ENCODE measurements at regions not wholly inside any gene's neighbourhood (a gene's known extent, or its start where the extent isn't known, plus 50 kb on each side); places are given as distances from the start of the nearest gene placed in this dataset.

DNA sequence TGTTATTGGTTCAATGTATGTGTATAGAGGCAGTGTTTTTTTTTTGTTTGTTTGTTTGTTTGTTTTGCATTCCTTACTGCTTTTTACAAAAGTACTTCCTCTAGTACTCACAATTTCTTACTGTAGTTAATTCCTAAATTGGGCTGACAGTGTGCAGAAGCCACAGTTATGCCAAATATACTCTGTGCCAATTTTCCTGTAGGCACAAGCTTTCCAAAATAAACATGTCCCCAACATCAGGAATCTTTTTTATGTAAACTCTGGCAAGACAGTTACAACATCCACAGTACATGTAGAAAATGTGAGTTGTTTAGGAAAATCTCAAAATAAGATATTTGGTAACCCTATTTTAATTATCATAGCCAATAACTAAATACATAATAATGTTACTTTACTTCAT lies 161.6 kb upstream of the TSLP start:
- POLR2A ChIA-PET (ENCODE audit: unreplicated experiment): no interaction called here
- no TSS peak for BruUV-seq (replicated peaks)
- H3K4me2 ChIP-seq: no peak overlapping the region

DNA sequence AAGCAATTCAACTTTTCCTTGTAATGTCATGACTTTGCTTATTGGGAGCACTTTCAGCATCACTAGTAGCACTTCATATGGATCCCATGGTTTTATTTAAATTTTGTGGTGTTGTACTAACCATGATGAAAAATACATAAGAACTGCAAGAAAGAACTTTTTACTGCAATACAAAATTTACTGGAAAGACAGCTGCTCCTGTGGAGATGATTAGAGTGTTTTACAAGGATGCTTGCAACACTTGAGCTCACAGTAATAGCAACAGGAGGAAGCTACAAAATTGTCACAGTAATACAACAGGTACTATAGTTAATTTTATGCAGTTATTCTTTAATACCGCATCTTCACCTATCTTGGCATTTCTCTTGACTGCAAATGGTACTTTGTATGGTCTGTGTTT lies 158.3 kb upstream of the TSLP start:
- H3K4me1 ChIP-seq (replicated peaks; ENCODE audit: insufficient read depth): peaks cover 47% of the 10 kb centered on the region
- BruUV-seq (replicated peaks): no TSS peak

More for the DNA sequence above, 161.6 kb upstream of the TSLP start:
- Histone ChIP-seq H3K4me3 (no peak overlapping the region), H3K36me3 (ENCODE audit: low read depth) (no peaks in the 10 kb centered on the region), H3K4me1 (replicated peaks; ENCODE audit: insufficient read depth) (peaks cover 22% of the 10 kb centered on the region), H3K27me3 (ENCODE audit: insufficient read depth, low read depth) (no peaks in the 10 kb centered on the region), H2AFZ (no peak overlapping the region), H3K27ac (no peak overlapping the region), H3K79me2 (ENCODE audit: low read depth) (no peaks in the 10 kb centered on the region), H4K20me1 (ENCODE audit: insufficient read depth) (no peaks in the 10 kb centered on the region), H3K9me3 (ENCODE audit: insufficient read depth, low read depth) (no peaks in the 10 kb centered on the region), H3K9me2 (ENCODE audit: insufficient read depth) (no peaks in the 10 kb centered on the region), H3F3A (ENCODE audit: insufficient read depth, low read depth) (no peaks in the 10 kb centered on the region)
- intact Hi-C loops (cut with micrococcal nuclease; ENCODE audit: unreplicated experiment): no loop called here
- no peak for DNase-seq
- TF ChIP-seq, protein P1, sequence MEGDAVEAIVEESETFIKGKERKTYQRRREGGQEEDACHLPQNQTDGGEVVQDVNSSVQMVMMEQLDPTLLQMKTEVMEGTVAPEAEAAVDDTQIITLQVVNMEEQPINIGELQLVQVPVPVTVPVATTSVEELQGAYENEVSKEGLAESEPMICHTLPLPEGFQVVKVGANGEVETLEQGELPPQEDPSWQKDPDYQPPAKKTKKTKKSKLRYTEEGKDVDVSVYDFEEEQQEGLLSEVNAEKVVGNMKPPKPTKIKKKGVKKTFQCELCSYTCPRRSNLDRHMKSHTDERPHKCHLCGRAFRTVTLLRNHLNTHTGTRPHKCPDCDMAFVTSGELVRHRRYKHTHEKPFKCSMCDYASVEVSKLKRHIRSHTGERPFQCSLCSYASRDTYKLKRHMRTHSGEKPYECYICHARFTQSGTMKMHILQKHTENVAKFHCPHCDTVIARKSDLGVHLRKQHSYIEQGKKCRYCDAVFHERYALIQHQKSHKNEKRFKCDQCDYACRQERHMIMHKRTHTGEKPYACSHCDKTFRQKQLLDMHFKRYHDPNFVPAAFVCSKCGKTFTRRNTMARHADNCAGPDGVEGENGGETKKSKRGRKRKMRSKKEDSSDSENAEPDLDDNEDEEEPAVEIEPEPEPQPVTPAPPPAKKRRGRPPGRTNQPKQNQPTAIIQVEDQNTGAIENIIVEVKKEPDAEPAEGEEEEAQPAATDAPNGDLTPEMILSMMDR (conservative IDR thresholded peaks at IDR 0.05): no peak
- no peak for TF ChIP-seq EZH2 (IDR thresholded peaks at IDR 0.05; ENCODE audit: low read depth)
- CTCF ChIA-PET: no interaction called here

DNA sequence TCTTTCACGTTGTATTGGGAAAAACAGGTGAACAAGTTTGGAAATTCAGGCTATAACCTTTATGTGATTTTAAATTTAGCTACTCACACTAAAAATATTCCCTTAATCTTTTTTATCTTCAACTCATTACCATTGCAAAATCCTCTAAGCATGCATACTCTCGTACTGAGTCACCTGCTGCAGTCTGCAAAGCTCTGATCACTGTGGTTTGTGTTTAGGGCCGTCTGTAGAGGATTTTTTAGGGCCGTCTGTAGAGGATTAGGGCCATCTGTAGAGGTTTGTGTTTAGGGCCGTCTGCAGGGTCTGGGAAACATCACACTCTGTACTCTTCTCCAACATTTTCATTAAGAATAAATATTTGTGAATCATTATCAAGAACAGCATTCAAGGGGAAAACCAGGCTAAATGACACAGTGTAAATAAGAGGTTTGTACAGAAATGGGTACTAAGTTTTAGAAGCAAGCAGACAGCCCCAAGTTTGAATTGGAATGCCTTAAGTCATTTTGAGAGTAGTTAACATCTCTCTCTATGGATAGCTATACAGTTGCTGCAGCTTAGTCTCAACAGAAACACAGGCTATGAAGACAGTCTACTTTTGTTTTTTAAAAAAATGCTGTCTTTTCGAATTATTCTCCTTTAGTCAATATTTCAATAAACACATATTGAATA lies 155.0 kb upstream of the TSLP start:
- no peaks in the 10 kb centered on the region for H3K79me2 ChIP-seq (ENCODE audit: low read depth)
- peaks cover 30% of the 10 kb centered on the region for H3K4me1 ChIP-seq (replicated peaks; ENCODE audit: insufficient read depth)
- no TSS peak for BruUV-seq (replicated peaks)
- no peak overlapping the region for H2AFZ ChIP-seq
- H3K27me3 ChIP-seq (ENCODE audit: insufficient read depth, low read depth): no peaks in the 10 kb centered on the region
- no peaks in the 10 kb centered on the region for H3K9me2 ChIP-seq (ENCODE audit: insufficient read depth)
- H3K36me3 ChIP-seq (ENCODE audit: low read depth): no peaks in the 10 kb centered on the region
- H3K9me3 ChIP-seq (ENCODE audit: insufficient read depth, low read depth): no peaks in the 10 kb centered on the region
- intact Hi-C loops (cut with micrococcal nuclease; ENCODE audit: unreplicated experiment): no loop called here
- peak; percentile 2 to 86 for DNase-seq
- TF ChIP-seq EZH2 (IDR thresholded peaks at IDR 0.05; ENCODE audit: low read depth): no peak
- TF ChIP-seq, protein P1 (conservative IDR thresholded peaks at IDR 0.05): no peak
- H3K27ac ChIP-seq: peak overlapping the region; percentile 63
- ChIA-PET CTCF (no interaction called here), POLR2A (ENCODE audit: unreplicated experiment) (no interaction called here)
- H3F3A ChIP-seq (ENCODE audit: insufficient read depth, low read depth): peaks cover 11% of the 10 kb centered on the region
- H3K4me2 ChIP-seq: peak overlapping the region; percentile 43
- no peaks in the 10 kb centered on the region for H4K20me1 ChIP-seq (ENCODE audit: insufficient read depth)
- no peak overlapping the region for H3K4me3 ChIP-seq

More for the DNA sequence above, 158.3 kb upstream of the TSLP start:
- Histone ChIP-seq H2AFZ (no peak overlapping the region), H3K4me3 (no peak overlapping the region), H3K27me3 (ENCODE audit: insufficient read depth, low read depth) (no peaks in the 10 kb centered on the region), H3K4me2 (no peak overlapping the region), H3K36me3 (ENCODE audit: low read depth) (no peaks in the 10 kb centered on the region), H3K79me2 (ENCODE audit: low read depth) (no peaks in the 10 kb centered on the region), H3K9me2 (ENCODE audit: insufficient read depth) (no peaks in the 10 kb centered on the region), H3K27ac (no peak overlapping the region), H3F3A (ENCODE audit: insufficient read depth, low read depth) (peaks cover 11% of the 10 kb centered on the region), H3K9me3 (ENCODE audit: insufficient read depth, low read depth) (no peaks in the 10 kb centered on the region), H4K20me1 (ENCODE audit: insufficient read depth) (no peaks in the 10 kb centered on the region)
- DNase-seq: no peak
- CTCF ChIA-PET: no interaction called here
- POLR2A ChIA-PET (ENCODE audit: unreplicated experiment): no interaction called here
- TF ChIP-seq, protein P1 (conservative IDR thresholded peaks at IDR 0.05): no peak
- TF ChIP-seq EZH2 (IDR thresholded peaks at IDR 0.05; ENCODE audit: low read depth): no peak
- intact Hi-C loops (cut with micrococcal nuclease; ENCODE audit: unreplicated experiment): no loop called here
